ENCODE measurements at regions not wholly inside any gene's neighbourhood (a gene's known extent, or its start where the extent isn't known, plus 50 kb on each side); places are given as distances from the start of the nearest gene placed in this dataset.

DNA sequence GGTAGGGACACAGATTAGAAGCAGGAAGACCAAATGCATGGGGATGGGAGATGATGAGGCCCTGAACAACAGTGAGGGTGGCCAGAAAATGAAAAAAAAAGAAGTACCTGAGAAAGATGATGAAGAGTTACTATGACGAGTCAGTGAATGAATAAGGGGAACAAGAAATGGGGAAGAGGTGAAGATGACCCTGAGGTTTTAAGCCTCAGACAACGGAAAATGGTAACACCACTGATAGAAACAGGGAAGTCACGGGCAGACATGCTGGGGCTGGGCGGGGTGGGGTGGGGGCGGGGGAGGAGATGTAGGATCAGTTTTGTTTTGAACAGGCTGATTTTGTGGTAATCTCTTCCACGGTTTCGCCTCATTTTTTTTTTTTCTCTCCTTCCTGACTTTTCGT, 205.1 kb upstream of the CADM1 start:
- DNase-seq (ENCODE audit: low read depth): no peak
- in situ Hi-C loops (cut with HindIII; ENCODE audit: low sequenced_read_pairs): no loop called here
- H3K4me3 ChIP-seq (ENCODE audit: low read depth, low read length): no peak overlapping the region
- TF ChIP-seq, protein P1, sequence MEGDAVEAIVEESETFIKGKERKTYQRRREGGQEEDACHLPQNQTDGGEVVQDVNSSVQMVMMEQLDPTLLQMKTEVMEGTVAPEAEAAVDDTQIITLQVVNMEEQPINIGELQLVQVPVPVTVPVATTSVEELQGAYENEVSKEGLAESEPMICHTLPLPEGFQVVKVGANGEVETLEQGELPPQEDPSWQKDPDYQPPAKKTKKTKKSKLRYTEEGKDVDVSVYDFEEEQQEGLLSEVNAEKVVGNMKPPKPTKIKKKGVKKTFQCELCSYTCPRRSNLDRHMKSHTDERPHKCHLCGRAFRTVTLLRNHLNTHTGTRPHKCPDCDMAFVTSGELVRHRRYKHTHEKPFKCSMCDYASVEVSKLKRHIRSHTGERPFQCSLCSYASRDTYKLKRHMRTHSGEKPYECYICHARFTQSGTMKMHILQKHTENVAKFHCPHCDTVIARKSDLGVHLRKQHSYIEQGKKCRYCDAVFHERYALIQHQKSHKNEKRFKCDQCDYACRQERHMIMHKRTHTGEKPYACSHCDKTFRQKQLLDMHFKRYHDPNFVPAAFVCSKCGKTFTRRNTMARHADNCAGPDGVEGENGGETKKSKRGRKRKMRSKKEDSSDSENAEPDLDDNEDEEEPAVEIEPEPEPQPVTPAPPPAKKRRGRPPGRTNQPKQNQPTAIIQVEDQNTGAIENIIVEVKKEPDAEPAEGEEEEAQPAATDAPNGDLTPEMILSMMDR (IDR thresholded peaks at IDR 0.05; ENCODE audit: low read depth, low read length, missing control alignments): no peak

DNA sequence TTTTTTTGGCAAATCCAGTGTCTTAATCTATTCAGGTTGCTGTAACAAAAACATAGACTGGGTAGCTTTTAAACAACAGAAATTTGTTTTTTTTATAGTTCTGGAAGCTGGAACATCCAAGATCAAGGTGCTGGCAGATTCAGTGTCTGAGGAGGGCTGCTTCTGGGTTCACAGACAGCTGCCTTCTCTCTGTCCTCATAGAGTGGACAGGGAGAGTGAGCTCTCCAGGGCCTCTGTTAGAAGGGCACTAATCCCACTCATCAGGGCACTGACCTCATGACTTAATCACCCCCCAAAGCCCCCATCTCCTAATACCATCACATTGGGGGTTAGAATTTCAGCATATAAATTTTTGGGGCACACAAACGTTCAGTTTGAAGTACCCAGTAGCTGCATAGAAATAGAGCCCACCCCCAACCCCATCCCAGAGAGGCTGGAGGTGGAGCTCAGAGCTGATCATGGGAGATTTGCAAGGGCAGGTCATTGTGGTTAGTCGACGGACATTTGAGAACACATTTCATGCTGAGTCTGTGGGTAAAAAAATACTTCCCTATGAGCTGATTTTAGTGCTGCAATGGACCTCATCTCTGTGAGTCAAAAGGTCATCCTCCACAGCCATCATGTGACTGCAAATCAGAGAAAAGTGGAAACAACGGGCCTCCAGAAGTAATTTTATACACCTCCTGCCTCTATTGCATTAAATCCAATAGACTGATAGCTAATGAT, 203.1 kb upstream of the CADM1 start:
- DNase-seq (ENCODE audit: low read depth): peak; percentile 88
- in situ Hi-C loops (cut with HindIII; ENCODE audit: low sequenced_read_pairs): no loop called here
- no peak overlapping the region for H3K4me3 ChIP-seq (ENCODE audit: low read depth, low read length)
- TF ChIP-seq, protein P1 (IDR thresholded peaks at IDR 0.05; ENCODE audit: low read depth, low read length, missing control alignments): no peak

DNA sequence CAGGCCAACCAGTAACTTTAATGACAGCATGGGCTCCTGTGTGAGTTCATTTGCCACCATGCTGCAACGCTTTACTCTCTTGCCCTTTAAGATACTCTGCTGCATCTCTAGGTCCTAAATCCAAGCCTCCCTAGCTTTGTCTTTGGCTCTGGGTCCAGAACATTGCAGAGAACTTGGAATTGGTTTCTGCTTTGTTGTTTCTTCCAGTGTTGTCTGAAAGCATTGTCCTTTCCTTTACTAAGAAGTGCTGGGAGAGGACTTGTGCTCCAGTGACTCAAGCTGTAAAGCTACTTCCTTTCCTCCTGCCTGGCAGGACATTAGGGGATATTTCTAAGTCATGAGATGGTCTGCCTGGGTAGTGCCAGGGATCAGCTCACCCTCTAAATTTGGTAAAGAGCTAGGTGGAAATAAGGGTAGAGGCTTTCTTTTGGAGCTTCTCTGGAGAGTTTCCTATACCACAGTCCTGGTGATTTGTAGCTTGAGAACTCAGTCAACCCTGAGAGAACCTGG, 202.5 kb upstream of the CADM1 start:
- H3K4me3 ChIP-seq (ENCODE audit: low read depth, low read length): no peak overlapping the region
- in situ Hi-C loops (cut with HindIII; ENCODE audit: low sequenced_read_pairs): no loop called here
- no peak for DNase-seq (ENCODE audit: low read depth)
- TF ChIP-seq, protein P1 (IDR thresholded peaks at IDR 0.05; ENCODE audit: low read depth, low read length, missing control alignments): no peak

DNA sequence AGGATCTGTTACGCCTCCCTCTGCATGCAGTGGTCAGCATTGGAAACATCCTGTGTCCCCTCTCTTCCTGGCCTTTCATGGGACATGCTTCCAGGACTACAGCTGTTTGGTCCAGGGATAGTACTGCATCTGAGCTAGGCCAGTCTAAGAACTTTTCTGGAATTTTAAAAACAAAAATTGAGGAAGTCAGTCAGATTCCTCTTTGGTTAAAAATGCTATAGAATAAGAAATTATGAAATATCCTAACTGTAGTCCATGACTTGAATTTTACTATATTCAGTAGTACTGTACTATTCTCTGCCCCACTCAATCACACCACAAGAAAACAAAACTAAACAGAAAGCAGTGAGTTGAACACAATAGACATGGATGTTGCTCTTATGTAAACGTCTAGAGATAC, 201.0 kb upstream of the CADM1 start:
- no peak overlapping the region for H3K4me3 ChIP-seq (ENCODE audit: low read depth, low read length)
- no peak for DNase-seq (ENCODE audit: low read depth)
- in situ Hi-C loops (cut with HindIII; ENCODE audit: low sequenced_read_pairs): no loop called here
- TF ChIP-seq, protein P1 (IDR thresholded peaks at IDR 0.05; ENCODE audit: low read depth, low read length, missing control alignments): no peak

DNA sequence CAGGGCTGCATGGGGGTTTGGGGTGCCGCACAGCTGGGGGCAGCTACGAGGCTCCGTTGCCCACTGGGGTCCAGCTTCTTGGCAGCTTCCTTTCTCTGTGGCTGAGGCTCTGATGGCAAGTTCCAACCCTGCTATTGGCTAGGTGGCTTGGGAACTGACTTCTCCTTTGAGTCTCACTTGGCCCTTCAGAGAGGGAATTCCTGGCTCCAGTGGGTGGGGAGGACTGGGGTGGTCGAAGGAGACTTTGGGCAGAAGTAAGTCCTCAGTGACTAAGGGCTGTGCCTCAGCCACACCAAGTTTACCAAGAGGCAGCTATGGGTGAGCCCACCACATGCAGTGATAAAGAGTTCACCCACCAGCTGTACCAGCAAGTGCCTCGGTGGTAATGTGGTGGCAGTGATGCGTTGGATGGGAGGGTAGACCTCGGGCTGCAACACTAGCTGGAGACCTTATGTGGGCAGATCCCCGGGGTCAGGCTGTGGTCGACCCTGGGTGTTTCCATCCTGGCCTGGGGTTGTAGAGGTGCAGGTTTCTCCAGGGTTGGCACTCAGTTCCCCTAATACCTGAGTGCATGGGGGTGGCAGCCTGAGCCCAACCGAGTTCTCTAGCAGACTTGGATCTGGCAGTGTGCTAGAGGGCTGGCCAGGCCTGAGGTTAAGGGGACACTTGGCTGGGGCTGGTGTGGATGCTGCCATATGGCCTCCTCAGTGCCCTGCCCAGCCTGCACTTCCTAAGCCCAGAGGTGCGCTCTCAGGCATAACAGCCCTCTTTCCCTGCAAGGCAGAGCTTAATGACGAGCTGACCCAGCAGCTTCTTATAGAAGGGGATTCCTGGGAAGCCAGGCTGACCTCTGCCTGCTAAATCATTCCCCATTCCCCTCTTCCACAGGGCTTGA, 197.0 kb upstream of the CADM1 start:
- no peak overlapping the region for H3K4me3 ChIP-seq (ENCODE audit: low read depth, low read length)
- in situ Hi-C loops (cut with HindIII; ENCODE audit: low sequenced_read_pairs): no loop called here
- TF ChIP-seq, protein P1 (IDR thresholded peaks at IDR 0.05; ENCODE audit: low read depth, low read length, missing control alignments): no peak
- no peak for DNase-seq (ENCODE audit: low read depth)

DNA sequence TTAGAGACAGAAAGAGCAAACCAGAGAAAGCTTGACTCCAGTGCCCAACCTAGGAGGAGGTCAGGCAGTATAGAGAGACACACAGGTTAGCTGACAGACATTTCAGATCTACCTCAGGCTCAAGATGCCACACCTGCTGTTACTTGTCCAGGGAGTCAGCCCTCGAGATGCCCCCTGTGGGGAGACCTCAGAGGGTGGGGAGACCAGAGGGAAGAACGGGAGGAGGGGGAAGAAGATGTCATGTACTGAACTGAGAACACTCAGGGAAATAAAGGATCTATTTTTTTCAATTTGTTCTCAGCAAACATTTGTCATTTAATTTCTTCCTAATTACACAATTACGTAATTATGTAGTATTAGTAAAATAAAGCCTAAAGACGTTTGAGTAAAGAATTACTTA, 196.3 kb upstream of the CADM1 start:
- in situ Hi-C loops (cut with HindIII; ENCODE audit: low sequenced_read_pairs): no loop called here
- TF ChIP-seq, protein P1 (IDR thresholded peaks at IDR 0.05; ENCODE audit: low read depth, low read length, missing control alignments): no peak
- no peak for DNase-seq (ENCODE audit: low read depth)
- H3K4me3 ChIP-seq (ENCODE audit: low read depth, low read length): no peak overlapping the region
